HG03025 (cell line): ENCODE measurements at regions not wholly inside any gene's neighbourhood (a gene's known extent, or its start where the extent isn't known, plus 50 kb on each side); places are given as distances from the start of the nearest gene placed in this dataset.
"Not testable (repeated sequence)": the region's sequence is repeated elsewhere in the genome, so short reads cannot be mapped to it uniquely, and the experiment has no call there.

Experiments used
- ATAC-seq: cut with Tn5 transposase; IDR thresholded peaks from one replicate; pipeline ENCODE4 v1.9.1; 2021; ENCODE audit warnings: mild to moderate bottlenecking, moderate library complexity; ENCODE audit not compliant: unreplicated experiment, low FRiP score

DNA sequence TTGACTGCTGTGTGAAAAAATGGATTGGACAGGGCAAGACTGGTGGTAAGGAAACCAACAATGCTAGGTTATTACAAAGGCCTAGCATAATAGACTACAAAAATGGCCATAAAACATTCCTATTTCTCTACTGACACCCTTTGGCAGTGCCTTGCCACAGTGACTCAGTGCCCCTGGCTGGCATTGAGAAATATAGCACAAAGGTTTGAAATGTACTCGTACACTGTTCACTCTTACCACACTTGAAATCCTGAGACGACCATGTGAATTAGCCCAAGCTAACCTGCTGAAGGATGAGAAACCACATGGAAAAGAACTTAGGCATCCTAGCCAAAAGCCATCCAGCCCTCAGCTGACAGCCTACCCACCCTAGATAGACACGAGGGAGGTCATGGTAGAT is 149.8 kb upstream of the PALMD start:
- no peak for ATAC-seq

DNA sequence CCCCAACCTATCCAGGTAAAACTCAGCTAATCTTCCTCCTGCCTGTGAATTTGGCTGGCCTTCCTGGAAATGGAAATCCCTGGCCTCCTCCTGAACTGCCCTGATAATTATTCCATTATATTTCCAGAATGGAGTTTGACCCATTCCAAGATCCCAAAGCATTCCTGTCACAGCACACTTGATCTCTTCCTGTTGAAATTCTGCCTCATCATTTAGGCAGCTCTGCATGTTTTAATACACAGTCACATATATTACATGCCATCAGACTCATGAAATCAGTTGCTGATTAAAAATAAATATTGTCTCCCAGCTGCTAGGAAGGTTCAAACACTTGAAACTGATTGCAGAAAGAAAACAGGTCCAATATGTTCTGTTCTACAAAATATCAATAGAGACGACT is 148.2 kb upstream of the PALMD start:
- ATAC-seq = no peak

DNA sequence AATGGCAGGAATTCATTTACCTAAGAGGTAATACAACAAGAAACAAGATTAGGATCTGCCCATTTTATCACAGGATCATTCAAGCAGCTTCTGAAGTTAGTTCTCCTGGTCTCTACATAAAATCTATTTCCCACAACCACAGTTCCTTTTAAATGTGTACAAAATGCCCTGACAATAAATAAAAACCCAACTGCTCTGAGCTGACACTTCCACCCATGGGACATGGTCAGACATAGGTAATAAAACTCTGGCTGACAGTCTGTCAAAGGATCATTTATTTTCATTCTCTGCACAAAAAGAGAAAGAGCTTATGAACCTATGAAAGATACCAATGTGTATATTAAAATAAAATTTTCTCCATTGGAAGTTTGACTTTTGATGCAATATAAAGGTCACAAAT is 145.4 kb upstream of the PALMD start:
- no peak for ATAC-seq

DNA sequence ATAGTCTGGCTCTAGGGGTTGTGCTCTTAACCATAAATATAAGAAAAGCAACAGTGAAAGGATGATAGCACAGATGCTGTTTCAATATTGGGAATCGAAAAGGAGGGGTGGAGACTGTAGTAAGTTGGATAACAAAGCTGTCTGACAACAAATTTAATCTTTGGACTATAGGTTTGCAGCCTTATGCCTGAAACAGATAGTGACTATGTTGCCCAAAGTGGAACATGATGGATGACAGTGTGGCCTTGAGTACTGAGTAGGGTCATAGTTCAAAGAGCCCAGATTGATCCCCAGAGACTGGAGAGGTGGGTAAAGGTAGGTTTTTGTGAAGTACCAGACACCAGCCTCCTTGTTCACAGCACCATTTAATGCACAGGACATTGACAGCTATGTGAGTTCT is 144.0 kb upstream of the PALMD start:
- no peak for ATAC-seq

DNA sequence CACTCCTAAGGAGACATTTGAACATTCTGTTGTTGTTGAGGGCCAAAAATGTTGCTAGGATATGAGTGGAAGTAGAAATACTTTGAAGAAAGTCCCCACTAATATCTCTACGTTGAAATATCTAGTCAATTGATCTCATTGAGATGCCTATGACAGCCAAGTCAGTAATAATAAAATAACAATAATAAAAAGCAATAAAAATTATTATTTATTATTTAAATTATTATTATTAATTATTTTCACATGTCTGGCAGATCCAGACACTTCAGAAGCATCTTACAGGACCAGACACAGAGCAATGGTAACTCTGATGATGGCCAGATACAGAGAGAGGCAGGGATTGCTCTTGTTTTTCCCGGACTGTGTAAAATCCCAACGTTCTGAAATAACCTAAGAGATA is 143.5 kb upstream of the PALMD start:
- ATAC-seq = no peak

DNA sequence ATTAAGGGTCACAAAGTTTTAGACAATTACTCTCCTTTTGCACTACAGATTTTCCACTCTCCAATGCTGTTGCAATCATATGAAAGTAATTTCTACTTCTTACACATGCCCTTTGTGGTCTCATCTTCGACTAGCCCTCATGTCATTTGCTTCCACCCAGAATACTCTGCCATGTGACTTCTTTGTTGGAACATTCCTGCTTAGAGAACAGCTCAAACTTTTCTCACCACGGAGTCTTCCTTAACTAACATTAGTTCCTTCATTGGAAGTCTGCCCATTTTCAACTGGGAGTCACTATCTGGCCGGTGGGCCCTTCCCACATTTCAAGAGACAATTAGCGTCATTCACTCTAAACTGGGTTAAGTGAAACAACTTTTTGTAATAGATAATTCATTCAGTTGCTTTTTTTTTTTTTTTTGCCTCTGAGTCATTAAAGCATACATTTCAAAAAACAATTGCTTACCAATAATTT is 142.6 kb upstream of the PALMD start:
- no peak for ATAC-seq

DNA sequence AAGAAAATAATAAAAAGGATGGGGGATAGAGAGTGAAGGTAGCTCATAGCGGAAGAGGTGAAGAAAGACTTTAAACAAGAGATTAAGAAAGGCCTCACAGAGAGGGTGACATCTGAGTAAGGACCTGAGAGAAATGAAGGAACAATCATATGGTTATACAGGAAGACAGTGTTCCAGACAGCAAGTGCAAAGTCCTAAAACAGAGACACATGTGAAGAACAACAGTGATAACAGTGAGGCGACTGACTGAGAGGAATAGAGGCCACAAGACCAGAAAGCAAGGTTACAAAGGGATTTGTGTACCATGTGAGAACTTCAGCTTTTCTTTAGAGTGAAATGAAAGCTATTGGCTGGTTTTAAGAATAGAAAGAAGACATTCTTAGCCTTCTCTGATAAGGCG is 141.6 kb upstream of the PALMD start:
- ATAC-seq = no peak

DNA sequence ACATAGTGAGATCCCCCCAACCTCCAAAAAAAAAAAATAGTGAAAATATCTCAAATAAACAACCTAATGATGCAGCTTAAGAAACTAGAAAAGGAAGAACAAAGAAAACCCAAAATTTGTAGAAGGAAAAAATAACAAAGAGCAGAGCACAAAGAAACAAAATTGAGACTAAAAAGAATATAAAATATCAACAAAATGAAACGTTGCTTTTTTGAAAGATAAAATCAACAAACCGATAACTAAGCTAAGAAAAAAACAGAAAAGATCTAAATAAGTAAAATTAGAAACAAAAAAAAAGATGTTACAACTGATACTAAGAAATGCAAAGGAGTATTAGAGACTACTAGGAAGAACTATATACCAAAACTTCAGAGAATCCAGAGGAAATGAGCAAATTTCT is 139.3 kb upstream of the PALMD start:
- no peak for ATAC-seq

DNA sequence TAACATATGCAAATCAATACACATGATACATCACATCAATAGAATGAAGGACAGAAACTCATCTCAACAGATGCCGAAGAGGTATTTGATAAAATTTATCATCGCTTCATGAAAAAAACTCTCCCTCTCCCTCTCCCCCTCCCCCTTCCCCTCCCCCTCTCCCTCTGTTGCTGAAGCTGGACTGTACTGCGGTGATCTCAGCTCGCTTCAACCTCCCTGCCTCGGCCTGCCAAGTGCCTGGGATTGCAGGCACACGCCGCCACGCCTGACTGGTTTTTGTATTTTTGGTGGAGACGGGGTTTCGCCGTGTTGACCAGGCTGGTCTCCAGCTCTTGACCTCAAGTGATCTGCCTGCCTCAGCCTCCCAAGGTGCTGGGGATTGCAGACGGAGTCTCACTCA is 138.5 kb upstream of the PALMD start:
- ATAC-seq = not testable (repeated sequence)

DNA sequence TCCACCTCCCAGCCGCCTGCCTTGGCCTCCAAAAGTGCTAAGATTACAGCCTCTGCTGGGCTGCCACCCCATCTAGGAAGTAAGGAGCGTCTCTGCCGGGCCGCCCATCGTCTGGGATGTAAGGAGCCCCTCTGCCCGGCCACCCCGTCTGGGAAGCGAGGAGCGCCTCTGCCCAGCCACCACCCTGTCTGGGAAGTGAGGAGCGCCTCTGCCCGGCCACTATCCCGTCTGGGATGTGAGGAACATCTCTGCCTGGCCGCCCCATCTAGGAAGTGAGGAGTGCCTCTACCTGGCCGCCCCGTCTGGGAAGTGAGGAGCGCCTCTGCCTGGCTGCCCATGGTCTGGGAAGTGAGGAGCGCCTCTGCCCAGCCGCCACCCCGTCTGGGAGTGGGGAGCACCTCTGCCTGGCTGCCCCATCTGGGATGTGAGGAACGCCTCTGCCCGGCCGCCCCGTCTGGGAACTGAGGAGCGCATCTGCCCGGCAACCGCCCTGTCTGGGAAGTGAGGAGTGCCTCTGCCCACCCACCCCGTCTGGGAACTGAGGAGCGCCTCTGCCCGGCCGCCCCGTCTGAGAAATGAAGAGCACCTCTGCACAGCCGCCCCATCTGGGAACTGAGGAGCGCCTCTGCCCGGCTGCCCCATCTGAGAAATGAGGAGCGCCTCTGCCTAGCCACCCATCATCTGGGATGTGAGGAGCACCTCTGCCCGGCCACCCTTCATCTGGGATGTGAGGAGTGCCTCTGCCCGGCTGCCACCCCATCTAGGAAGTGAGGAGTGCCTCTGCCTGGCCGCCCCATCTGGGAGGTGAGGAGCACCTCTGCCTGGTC is 137.8 kb upstream of the PALMD start:
- no peak for ATAC-seq

DNA sequence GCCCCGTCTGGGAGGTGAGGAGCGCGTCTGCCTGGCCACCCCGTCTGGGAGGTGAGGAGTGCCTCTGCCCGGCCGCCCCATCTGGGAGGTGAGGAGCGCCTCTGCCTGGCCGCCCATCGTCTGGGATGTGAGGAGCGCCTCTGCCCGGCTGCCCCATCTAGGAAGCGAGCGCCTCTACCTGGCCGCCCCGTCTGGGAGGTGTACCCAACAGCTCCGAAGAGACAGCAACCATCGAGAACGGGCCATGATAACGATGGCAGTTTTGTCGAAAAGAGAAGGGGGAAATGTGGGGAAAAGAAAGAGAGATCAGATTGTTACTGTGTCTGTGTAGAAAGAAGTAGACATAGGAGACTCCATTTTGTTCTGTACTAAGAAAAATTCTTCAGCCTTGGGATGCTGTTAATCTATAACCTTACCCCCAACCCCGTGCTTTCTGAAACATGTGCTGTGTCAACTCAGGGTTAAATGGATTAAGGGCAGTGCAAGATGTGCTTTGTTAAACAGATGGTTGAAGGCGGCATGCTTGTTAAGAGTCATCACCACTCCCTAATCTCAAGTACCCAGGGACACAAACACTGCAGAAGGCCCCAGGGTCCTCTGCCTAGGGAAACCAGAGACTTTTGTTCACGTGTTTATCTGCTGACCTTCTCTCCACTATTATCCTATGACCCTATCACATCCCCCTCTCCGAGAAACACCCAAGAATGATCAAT is 137.0 kb upstream of the PALMD start:
- ATAC-seq = not testable (repeated sequence)

DNA sequence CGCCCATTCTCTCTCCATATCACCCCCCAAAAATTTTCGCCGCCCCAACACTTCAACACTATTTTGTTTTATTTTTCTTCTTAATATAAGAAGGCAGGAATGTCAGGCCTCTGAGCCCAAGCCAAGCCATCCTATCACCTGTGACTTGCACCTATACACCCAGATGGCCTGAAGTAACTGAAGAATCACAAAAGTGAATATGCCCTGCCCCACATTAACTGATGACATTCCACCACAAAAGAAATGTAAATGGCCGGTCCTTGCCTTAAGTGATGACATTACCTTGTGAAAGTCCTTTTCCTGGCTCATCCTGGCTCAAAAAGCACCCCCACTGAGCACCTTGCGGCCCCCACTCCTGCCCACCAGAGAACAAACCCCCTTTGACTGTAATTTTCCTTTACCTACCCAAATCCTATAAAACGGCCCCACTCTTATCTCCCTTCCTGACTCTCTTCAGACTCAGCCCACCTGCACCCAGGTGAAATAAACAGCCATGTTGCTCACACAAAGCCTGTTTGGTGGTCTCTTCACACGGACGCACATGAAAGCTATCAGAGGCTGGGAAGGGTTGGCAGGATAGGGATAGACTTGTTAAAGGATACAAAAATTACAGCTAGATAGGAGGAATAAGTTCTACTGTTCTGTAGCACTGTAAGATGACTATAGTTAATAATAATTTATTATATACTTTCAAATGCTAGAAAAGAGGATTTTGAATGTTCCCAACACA is 130.9 kb upstream of the PALMD start:
- not testable (repeated sequence) for ATAC-seq

DNA sequence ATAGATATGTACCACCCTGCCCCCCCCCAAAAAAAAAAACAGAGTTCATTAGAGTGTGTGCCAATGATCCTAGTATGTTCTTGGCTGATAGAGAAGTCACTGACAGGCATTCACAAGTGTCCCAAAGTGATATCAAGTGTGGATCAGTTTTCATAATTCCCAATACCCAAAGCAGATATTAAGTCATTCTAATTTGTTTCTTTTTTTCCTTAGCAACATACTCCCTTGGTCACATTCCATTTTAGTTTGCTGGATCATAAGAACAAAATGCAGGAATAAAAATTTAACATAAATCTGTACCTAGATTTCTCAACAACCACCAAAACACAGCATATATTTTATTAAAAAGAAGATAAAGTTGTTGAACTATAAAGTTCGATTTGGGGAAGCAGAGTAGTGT is 129.8 kb upstream of the PALMD start:
- no peak for ATAC-seq

DNA sequence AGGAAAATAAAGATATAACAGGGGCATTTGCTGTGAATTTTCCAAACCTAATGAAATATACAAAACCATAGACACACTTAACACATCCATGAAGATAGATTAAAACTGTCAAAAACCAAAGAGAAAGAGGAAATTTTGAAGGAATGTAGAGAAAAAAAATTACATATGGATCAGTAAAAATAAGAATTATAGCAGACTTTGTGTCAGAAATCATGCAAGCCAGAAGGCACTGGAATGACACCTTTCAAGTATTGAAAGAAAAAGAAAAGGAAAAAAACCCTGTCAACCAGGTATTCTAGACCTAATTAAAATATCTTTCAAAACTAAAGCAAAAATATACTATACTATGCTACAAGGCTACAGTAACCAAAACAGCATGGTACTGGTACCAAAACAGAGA is 125.8 kb upstream of the PALMD start:
- ATAC-seq = no peak

DNA sequence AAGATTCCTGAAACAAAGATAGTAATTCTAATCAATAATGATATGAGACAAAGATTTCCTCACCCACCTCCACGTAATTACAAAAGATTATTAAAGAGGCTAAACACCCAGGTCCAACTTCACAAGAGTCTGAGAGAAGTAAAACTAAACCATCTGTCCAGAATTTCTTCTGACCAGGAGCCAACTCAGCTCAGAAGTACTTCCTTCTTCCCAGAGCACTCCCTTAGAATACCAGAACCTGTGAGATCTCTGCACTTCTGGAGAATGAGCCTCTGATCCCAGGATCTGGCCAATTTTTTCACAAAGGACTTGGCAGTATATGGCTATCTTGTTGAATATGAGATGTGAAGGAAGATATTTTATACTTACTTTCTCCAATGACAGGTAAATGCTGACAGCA is 120.6 kb upstream of the PALMD start:
- ATAC-seq = no peak

DNA sequence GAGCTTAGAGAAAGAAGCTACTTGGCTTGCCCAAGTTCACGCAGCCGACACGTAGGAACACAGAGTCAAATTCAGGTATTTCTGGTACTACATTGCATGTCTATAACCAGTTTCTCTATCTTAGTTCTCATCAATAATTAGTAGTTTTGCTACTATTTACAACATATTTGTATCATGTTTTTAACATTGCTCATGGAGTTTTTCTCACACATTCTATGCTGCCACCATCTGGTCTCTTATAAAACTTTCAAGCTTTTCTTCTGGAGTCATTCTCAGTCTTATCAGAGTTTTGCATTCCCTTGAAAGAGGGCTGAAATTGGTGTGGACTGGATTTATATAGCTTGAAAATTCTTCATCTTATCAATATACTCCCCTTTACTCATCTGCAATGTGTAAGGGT is 118.8 kb upstream of the PALMD start:
- no peak for ATAC-seq

DNA sequence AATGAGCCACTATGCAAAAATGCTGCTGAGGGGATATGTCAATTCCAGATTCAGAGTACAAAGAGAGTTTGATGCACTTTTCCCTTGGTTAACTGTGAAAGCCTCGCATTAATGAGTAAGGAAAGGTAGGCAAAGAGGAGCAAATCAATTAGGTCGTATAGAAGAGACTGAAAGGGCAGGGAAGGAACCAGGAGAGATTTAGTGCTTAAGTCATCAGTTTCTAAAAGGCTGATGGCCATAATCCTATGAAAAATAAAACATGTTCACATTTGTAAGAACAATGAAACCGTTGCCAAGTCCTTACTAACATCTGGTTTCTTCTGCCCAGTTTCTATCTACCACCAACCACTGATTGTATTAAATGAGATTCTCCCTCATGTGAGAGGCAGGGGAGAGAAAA is 118.4 kb upstream of the PALMD start:
- ATAC-seq = no peak

DNA sequence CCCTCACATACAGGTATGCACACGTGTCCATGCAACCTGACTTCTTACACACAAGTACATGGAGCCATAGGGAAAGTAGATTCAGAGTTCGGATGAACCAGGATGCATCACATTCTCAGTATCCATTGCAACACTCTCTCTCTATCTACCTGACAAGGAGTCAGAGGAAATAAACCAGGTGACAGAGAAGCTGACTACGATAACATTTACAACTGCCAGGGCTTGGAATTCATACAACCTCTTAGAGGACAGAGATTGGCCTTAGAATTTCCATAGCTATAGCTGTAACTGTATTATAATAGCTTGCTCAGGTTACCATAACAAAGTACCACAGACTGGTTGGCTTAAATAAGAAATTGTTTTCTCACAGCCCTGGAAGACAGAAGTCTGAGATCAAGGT is 116.9 kb upstream of the PALMD start:
- no peak for ATAC-seq

DNA sequence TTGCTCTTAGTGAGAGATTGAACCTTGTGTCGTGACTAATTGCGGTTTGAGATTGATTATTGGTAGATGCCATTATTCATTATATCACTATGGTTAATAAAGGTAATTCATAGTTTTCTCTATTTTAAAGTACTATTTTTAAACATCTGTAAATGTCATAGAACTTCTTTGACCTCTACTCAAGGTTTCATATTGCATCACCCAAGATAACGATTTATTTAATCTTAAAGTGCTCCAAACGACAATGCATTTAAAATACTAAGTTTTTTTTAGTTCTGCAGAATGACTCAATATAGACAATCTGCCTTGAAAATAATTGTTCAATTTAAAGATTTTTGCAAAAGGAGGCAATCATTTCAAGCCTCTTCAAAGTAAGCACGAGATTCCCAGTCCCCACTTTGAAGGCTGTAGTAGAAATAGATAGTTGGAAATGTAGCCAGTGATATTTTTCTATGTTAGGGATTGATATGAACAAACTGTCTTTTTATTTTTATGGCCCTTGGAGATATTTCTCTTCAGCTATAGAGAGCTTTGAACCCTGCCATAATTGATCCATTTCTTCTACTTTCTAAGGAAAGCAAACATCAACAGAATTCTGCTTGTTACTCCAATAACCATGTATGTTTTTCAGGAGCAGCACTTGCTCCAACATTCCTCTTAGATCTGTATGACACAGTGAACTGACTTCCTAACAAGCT is 114.2 kb upstream of the PALMD start:
- ATAC-seq = no peak

DNA sequence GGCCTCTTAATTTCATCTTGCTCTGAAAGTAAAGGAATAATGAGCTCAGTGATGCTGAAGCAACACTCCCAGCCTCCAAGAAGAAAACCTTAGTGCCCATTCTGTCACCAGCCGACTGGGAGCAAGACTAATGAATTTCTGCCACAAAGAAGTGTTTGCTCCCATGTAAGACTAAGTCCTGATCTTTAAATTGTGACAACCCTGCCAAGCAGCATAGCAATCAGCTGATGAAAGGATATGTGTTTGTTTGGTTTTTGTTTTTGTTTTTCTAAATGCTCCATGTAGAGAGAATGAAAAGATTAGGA is 113.7 kb upstream of the PALMD start:
- ATAC-seq = no peak
